Smooth muscle cell (in vitro differentiated cells): ENCODE measurements at regions not wholly inside any gene's neighbourhood (a gene's known extent, or its start where the extent isn't known, plus 50 kb on each side); places are given as distances from the start of the nearest gene placed in this dataset.

ENCODE experiments used
- DNase-seq: peaks from one replicate; lab custom pipeline; 2025; ENCODE audit not compliant: unreplicated experiment; lab: John Stamatoyannopoulos, UW
- H2AFZ ChIP-seq: fragments of 200-600 bp; sonication (generic); 2 replicates; pipeline ENCODE4 v1.6.0; 2016; ENCODE audit warnings: antibody characterized with exemption, low read depth, mild to moderate bottlenecking
- H3F3A ChIP-seq: fragments of 200-600 bp; sonication (generic); 2 replicates; pipeline ENCODE4 v1.6.0; 2017; ENCODE audit warnings: antibody characterized with exemption, low read depth
- H3K27ac ChIP-seq: fragments of 200-600 bp; sonication (generic); 2 replicates; pipeline ENCODE4 v1.5.1; 2016; ENCODE audit warnings: low read depth, mild to moderate bottlenecking
- H3K27me3 ChIP-seq: fragments of 200-600 bp; sonication (generic); 2 replicates; pipeline ENCODE4 v1.6.1; 2016; ENCODE audit warnings: low read depth, mild to moderate bottlenecking
- H3K36me3 ChIP-seq: fragments of 200-600 bp; sonication (generic); 2 replicates; pipeline ENCODE4 v1.5.1; 2016; ENCODE audit warnings: low read depth
- H3K4me1 ChIP-seq: fragments of 200-600 bp; sonication (generic); 2 replicates; pipeline ENCODE4 v1.5.1; 2016; ENCODE audit warnings: low read depth
- H3K4me2 ChIP-seq: fragments of 200-600 bp; sonication (generic); 2 replicates; pipeline ENCODE4 v1.6.0; 2016; ENCODE audit warnings: mild to moderate bottlenecking
- H3K4me3 ChIP-seq: fragments of 200-600 bp; sonication (generic); 2 replicates; pipeline ENCODE4 v1.5.1; 2016; ENCODE audit warnings: mild to moderate bottlenecking
- H3K79me2 ChIP-seq: fragments of 200-600 bp; sonication (generic); 2 replicates; pipeline ENCODE4 v1.6.0; 2016; ENCODE audit warnings: low read depth, mild to moderate bottlenecking
- H3K9ac ChIP-seq: fragments of 200-600 bp; sonication (generic); 2 replicates; pipeline ENCODE4 v1.6.0; 2016; ENCODE audit warnings: low read depth
- H3K9me3 ChIP-seq: fragments of 200-600 bp; sonication (generic); replicated peaks from 2 replicates; pipeline ENCODE4 v1.5.1; 2016; ENCODE audit warnings: low read depth
- H4K20me1 ChIP-seq: fragments of 200-600 bp; sonication (generic); 2 replicates; pipeline ENCODE4 v1.6.0; 2016; ENCODE audit warnings: low read depth
- CTCF ChIP-seq: fragments of 200-600 bp; sonication (generic); IDR thresholded peaks from 2 replicates; pipeline ENCODE4 v1.5.1; 2017; ENCODE audit warnings: borderline replicate concordance, mild to moderate bottlenecking, antibody characterized with exemption; ENCODE audit not compliant: insufficient read depth, poor library complexity, severe bottlenecking
- WGBS: methylation state at CpG from one replicate; pipeline ENCODE4 v1.1.7; 2016; ENCODE audit warnings: low lambda C conversion rate; 5-methylcytosine and 5-hydroxymethylcytosine counted together

GRCh38 chr9:135376511-135377265, 102.9 kb upstream of the PPP1R26 start:
- Histone ChIP-seq H3K9ac (no peak overlapping the region), H2AFZ (no peak overlapping the region), H3F3A (no peaks in the 10 kb centered on the region), H3K79me2 (no peaks in the 10 kb centered on the region), H3K36me3 (no peaks in the 10 kb centered on the region), H3K4me3 (no peak overlapping the region), H3K27ac (no peak overlapping the region), H3K4me2 (no peak overlapping the region), H3K27me3 (peaks cover 5% of the 10 kb centered on the region), H3K9me3 (no peaks in the 10 kb centered on the region), H3K4me1 (no peaks in the 10 kb centered on the region), H4K20me1 (no peaks in the 10 kb centered on the region)
- no peak for TF ChIP-seq CTCF
- 83% methylated on average over 22 of the region's 22 CpGs for WGBS
- no peak for DNase-seq

- Histone ChIP-seq H3K9me3 (no peaks in the 10 kb centered on the region), H3K27ac (no peak overlapping the region), H3K4me2 (no peak overlapping the region), H3K27me3 (peaks cover 5% of the 10 kb centered on the region), H3K79me2 (no peaks in the 10 kb centered on the region), H3K4me1 (no peaks in the 10 kb centered on the region), H3F3A (no peaks in the 10 kb centered on the region), H3K4me3 (no peak overlapping the region), H4K20me1 (no peaks in the 10 kb centered on the region), H3K36me3 (no peaks in the 10 kb centered on the region), H3K9ac (no peak overlapping the region), H2AFZ (no peak overlapping the region)
- WGBS = 92% methylated on average over 12 of the region's 12 CpGs
- TF ChIP-seq CTCF = no peak
- no peak for DNase-seq
Measured at GRCh38 chr9:135377431-135377830, 102.2 kb upstream of the PPP1R26 start.

GRCh38 chr9:135378751-135379150, 100.8 kb upstream of the PPP1R26 start:
- H3K79me2 ChIP-seq = no peaks in the 10 kb centered on the region
- no peak overlapping the region for H3K4me3 ChIP-seq
- no peaks in the 10 kb centered on the region for H3K36me3 ChIP-seq
- H3F3A ChIP-seq = no peaks in the 10 kb centered on the region
- H2AFZ ChIP-seq = no peak overlapping the region
- no peak for DNase-seq
- H3K9ac ChIP-seq = no peak overlapping the region
- TF ChIP-seq CTCF = no peak
- H3K4me2 ChIP-seq = no peak overlapping the region
- 93% methylated on average over 15 of the region's 15 CpGs for WGBS
- H4K20me1 ChIP-seq = no peaks in the 10 kb centered on the region
- peaks cover 5% of the 10 kb centered on the region for H3K27me3 ChIP-seq
- H3K4me1 ChIP-seq = no peaks in the 10 kb centered on the region
- no peak overlapping the region for H3K27ac ChIP-seq
- no peaks in the 10 kb centered on the region for H3K9me3 ChIP-seq
